OCI-LY1 (cell line): ENCODE measurements at regions not wholly inside any gene's neighbourhood (a gene's known extent, or its start where the extent isn't known, plus 50 kb on each side); places are given as distances from the start of the nearest gene placed in this dataset.

Experiments
- CTCF ChIP-seq: fragments of 200-600 bp; sonication (generic), shearing (Covaris generic); IDR thresholded peaks from 2 replicates; pipeline ENCODE4 v1.5.1; 2017; ENCODE audit warnings: mild to moderate bottlenecking, antibody characterized with exemption, low read length, moderate library complexity, mixed read lengths
- EZH2 ChIP-seq: fragments of 200-600 bp; sonication (generic), shearing (Covaris generic); IDR thresholded peaks from 2 replicates; pipeline ENCODE4 v1.8.0; 2017; ENCODE audit warnings: borderline replicate concordance, mixed run types, mild to moderate bottlenecking, antibody characterized with exemption, low read length, moderate library complexity, mixed read lengths

- TF ChIP-seq EZH2 (no peak), CTCF (no peak)
These were observed 95.3 kb upstream of the MED13L start for GRCh38 chr12:116372815-116373214.
